ENCODE measurements at regions not wholly inside any gene's neighbourhood (a gene's known extent, or its start where the extent isn't known, plus 50 kb on each side); places are given as distances from the start of the nearest gene placed in this dataset.
"Not testable (repeated sequence)": the region's sequence is repeated elsewhere in the genome, so short reads cannot be mapped to it uniquely, and the experiment has no call there.

GRCh38 chr1:232170909-232171308, 459.0 kb downstream of the SIPA1L2 start:
- DNase-seq (ENCODE audit: low read depth in 2 of 2), result no peak

GRCh38 chr1:232169436-232169835, 460.5 kb downstream of the SIPA1L2 start:
- DNase-seq (ENCODE audit: low read depth in 2 of 2), result no peak

GRCh38 chr1:232168508-232168907, 461.4 kb downstream of the SIPA1L2 start:
- no peak for DNase-seq (ENCODE audit: low read depth in 2 of 2)

DNA sequence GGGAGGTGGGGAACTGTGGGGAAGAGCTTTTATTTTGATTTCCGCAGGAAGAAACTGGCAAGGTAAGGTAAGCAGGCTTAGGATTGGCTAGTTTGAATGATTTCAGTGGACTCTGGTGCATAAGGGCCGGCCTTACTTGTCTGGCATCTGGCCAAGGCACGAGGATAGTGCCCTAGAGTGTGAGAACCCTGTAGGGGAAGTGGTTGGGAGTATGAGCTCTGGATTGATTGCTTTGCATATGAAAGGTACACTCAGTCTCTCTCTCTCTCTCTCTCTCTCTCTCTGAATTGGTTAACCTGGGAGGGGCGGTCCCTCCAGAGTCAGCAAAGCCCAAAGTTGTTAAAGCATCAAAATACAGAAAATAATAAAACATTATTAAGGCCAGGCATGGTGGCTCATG, 463.0 kb downstream of the SIPA1L2 start:
- DNase-seq (ENCODE audit: low read depth in 2 of 2), result no peak

DNA sequence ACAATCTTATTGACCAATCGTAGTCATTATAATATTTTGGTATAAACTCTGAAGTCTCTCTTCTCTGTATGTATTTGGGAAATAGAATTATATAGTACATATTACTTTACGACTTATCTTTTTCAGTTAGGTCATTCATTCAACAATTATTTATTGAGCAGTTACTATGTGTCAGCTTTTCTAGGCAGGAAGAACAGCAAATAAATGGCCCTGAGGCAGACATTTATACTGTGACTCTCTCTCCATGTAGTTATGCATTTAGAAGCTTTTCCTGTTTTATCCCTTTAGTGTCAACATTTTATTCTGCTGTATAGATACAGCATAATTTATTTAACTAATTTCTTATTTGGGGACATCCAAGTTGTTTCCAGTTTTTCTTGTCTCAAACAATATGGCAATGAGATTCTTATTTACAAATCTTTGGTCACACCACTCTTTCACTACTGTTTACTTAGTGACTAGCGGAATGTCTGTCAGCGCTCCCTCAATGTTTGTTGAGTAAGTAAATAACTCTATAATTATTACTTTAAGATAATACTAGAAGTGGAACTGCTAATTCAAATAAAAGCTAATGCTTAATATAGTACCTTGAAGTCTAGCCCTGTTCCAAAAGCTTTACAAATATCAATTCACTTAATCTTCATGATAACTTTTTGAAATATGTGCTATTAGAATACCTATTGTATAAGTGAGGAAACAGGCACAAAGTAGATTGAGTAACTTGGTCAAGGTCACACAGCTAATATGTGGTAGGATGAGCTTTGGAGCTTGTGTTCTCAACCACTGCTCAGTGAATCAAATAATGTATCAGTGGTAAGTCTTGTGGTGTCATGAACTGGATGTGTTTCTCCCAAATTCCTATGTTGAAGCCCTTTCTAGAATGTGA, 465.6 kb downstream of the SIPA1L2 start:
- DNase-seq (ENCODE audit: low read depth in 2 of 2), result no peak

DNA sequence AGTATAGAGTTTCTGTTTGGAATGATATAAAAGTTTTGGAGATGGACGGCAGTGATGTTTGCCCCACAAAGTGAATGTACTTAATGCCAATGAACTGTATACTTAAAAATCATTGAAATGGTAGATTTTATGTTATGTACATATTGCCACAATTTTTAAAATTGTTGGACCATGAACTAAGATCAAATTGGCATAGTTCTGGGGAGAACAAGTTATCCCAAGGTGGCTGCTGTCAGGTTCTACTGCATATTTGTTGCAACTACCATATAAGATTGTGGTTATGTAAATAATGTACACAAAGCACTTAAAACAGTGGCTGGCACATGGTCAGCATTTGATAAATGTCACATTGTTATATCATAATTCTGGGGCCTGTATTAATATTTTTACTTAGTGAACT, 466.4 kb downstream of the SIPA1L2 start:
- no peak for DNase-seq (ENCODE audit: low read depth in 2 of 2)

DNA sequence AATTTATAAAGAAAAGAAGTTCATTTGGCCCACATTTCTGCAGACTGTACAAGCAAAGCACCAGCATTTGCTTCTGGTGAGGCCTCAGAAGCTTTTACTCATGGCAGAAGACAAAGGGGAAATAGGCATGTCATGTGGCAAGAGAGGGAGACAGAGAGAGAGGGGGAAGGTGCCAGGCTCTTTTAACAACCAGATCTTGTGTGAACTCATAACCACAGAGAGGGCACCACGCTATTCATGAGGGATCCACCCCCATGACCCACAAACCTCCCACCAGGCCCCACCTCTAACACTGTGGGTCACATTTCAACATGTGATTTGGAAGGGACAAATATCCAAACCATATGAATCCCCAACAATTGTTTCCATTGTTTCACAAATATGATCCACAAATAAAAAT, 467.9 kb downstream of the SIPA1L2 start:
- no peak for DNase-seq (ENCODE audit: low read depth in 2 of 2)

DNA sequence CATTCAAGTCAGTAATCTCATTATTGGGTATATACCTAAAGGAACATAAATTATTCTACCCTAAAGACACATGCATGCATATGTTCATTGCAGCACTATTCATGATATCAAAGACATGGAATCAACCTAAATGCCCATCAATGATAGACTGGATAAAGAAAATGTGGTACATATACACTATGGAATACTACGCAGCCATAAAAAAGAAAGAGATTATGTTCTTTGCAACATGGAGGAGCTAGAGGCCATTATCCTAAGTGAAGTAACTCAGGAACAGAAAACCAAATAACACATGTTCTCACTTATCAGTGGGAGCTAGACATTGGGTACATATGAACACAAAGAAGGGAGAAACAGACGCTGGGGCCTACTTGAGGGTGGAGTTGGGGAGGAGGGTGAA, 471.4 kb downstream of the SIPA1L2 start:
- not testable (repeated sequence) for DNase-seq (ENCODE audit: low read depth in 2 of 2)

GRCh38 chr1:232156070-232156469, 473.9 kb downstream of the SIPA1L2 start:
- not testable (repeated sequence) for DNase-seq (ENCODE audit: low read depth in 2 of 2)

- DNase-seq (ENCODE audit: low read depth in 2 of 2), result no peak
Measured at GRCh38 chr1:232153652-232154051, 476.3 kb downstream of the SIPA1L2 start.

DNA sequence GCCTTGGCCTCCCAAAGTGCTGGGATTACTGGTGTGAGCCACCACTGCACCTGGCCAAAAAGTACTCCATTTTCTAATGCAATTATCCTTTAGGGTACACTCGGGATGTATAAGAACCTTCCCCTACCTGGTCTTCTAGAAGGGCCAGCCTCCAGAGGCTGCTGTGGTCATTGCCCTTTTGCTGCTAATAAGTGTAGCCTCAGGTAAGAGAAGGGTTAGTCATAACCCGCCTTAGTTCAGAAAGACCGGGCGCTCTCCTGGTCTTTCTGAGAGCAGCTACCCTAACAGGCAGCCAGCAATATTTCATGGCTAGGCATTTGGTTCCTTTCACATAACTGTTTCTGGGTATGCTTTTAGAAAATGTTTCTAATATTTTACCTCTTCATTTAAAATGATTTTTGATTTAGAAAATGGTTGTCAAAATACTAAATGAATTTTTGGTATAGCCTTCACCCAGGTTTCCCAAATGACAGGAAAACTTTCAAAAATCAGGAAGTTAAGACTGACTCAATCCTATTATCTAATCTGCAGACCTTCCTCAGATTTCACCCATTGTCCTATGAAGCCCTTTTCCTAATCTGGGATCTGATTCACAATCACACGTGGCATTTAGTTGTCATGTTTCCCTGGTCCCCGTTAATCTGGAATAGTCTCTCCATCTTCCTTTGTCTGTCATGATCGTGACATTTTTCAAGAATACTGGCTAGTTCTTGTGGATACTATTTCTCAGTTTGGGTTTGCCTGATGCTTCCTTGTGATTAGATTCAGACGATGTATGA, 479.0 kb downstream of the SIPA1L2 start:
- DNase-seq (ENCODE audit: low read depth in 2 of 2), result no peak

- DNase-seq (ENCODE audit: low read depth in 2 of 2), result peak in 1 of 2 experiments; percentile 13
Measured at GRCh38 chr1:232149287-232150201, 480.4 kb downstream of the SIPA1L2 start.

DNA sequence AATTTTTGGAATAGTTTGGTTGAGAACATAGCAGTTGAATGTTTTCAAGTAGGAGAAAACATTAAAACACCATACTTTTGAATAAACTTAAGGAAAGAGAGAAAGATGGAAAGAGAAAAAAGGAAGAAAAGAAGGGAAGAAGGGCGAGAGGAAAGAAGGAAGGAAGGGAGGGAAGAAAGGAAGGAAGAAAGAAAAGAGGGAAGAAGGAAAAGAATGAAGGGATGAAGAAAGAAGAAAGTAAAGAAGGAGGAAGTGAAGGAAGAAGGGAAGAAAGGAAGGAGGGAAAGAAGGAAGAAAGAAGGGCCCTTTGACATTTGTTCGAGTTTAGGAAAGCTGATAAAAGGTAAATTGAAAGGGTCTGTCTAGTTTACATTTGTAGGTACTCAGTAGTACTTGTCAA, 482.7 kb downstream of the SIPA1L2 start:
- no peak for DNase-seq (ENCODE audit: low read depth in 2 of 2)

DNA sequence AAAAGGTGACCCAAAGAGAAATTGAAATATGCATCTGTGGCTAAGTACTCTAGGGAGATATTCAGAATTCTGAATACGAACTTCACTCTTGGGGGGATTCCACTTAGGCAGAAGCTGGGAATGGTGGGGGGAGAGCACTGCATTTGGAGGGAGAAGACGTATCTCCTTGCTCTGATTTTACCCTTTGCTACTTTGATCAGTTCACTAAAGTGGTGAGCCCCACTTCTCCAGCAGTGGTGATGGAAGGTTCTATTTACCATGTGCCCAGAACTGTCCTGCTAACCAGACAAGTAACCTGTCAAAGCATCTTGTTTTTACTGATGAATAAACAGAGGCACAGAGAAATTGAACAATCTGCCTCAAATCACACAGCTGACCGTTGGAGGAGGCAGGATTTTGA, 483.4 kb downstream of the SIPA1L2 start:
- DNase-seq (ENCODE audit: low read depth in 2 of 2), result no peak

- no peak for DNase-seq (ENCODE audit: low read depth in 2 of 2)
Measured at GRCh38 chr1:232145768-232146167, 484.2 kb downstream of the SIPA1L2 start.

GRCh38 chr1:232144696-232145230, 485.2 kb downstream of the SIPA1L2 start:
- no peak for DNase-seq (ENCODE audit: low read depth in 2 of 2)

- DNase-seq (ENCODE audit: low read depth in 2 of 2), result no peak
Measured at GRCh38 chr1:232143315-232143886, 486.5 kb downstream of the SIPA1L2 start.

- DNase-seq (ENCODE audit: low read depth in 2 of 2), result peak in 1 of 2 experiments; percentile 24
Measured at GRCh38 chr1:232142403-232143314, 487.3 kb downstream of the SIPA1L2 start.

DNA sequence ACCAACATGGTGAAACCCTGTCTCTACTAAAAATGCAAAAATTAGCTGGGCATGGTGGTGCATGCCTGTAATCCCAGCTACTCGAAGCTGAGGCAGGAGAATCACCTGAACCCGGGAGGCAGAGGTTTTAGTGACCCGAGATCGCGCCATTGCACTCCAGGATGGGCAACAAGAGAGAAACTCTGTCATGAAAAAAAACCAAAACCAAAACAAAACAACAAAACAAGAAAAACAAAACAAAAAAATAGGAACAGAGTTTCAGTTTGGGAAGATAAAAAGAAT, 488.8 kb downstream of the SIPA1L2 start:
- not testable (repeated sequence) for DNase-seq (ENCODE audit: low read depth in 2 of 2)

GRCh38 chr1:232140419-232141166, 489.3 kb downstream of the SIPA1L2 start:
- DNase-seq (ENCODE audit: low read depth in 2 of 2), result no peak
